ENCODE measurements at regions not wholly inside any gene's neighbourhood (a gene's known extent, or its start where the extent isn't known, plus 50 kb on each side); places are given as distances from the start of the nearest gene placed in this dataset.

DNA sequence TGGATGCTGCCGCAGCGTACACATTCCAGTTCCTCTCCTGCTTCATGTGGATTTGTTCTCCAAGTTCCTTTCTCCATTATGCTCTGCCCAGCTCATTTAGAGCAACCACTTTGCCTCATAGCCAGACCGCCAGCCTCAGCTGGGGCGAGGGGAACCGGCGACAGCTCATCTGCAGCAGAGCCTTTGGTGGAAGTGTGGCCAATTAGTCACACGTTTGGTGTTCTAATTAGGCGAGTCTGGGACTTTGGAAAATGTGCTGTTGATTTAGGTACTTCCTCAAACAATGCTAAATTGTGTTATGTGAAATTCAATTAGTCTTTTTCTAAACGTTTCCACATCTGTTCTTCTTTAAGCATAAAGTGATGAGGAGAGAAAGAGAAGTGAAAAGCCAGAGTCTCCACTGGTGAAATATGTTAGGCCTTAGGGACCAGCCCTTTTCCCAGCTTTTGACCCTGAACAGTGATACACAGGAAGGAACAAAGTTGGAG lies 217.9 kb downstream of the TBX18 start:
- Mint-ChIP-seq H3K4me1 (peaks cover 24% of the 10 kb centered on the region), H3K36me3 (no peaks in the 10 kb centered on the region), H3K4me3 (no peak overlapping the region), H3K27ac (no peak overlapping the region), H3K9me3 (peaks cover 30% of the 10 kb centered on the region), H3K27me3 (ENCODE audit: low read depth) (peaks cover 21% of the 10 kb centered on the region)
- DNase-seq (ENCODE audit: low spot score in 2 of 2, unreplicated experiment in 2 of 2) = no peak
- TF ChIP-seq, protein P1, sequence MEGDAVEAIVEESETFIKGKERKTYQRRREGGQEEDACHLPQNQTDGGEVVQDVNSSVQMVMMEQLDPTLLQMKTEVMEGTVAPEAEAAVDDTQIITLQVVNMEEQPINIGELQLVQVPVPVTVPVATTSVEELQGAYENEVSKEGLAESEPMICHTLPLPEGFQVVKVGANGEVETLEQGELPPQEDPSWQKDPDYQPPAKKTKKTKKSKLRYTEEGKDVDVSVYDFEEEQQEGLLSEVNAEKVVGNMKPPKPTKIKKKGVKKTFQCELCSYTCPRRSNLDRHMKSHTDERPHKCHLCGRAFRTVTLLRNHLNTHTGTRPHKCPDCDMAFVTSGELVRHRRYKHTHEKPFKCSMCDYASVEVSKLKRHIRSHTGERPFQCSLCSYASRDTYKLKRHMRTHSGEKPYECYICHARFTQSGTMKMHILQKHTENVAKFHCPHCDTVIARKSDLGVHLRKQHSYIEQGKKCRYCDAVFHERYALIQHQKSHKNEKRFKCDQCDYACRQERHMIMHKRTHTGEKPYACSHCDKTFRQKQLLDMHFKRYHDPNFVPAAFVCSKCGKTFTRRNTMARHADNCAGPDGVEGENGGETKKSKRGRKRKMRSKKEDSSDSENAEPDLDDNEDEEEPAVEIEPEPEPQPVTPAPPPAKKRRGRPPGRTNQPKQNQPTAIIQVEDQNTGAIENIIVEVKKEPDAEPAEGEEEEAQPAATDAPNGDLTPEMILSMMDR (IDR thresholded peaks at IDR 0.05; ENCODE audit: unreplicated experiment) = no peak

DNA sequence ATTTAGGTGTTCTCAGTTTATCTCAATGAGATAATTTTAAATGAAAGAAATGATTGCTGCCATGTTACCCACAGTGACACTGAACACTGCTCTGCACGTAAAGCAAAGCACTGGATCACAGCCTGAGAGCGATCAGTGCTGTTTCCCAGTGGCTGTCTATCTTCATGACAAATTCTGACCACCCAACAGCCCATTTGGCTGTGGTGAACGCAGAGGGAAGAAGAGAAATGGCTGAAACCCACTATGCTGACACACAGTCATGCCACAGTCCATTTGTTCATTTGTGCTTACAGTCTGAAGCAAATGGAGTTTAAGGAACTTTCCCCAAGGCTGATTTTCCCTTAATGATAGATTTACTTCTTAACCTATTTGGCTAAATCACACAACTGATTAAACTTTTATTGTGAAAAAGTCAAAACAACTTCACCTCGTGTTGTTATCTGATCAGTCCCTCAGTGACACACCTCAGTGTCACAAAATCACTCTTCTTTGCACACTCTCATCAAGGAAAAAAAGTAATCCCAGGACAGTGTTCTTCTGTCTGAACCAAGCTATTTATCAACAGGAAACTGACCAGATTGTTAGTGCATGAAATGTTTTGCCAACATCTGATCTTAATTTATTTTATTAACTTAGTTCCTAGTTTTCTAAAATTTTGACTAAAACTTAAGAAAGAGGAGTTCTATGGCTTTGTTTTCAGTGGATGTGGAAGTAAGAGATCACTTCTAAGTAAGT lies 225.1 kb downstream of the TBX18 start:
- no peak overlapping the region for H3K27ac Mint-ChIP-seq
- peaks cover 25% of the 10 kb centered on the region for H3K9me3 Mint-ChIP-seq
- peaks cover 58% of the 10 kb centered on the region for H3K27me3 Mint-ChIP-seq (ENCODE audit: low read depth)
- H3K36me3 Mint-ChIP-seq = no peaks in the 10 kb centered on the region
- TF ChIP-seq, protein P1 (IDR thresholded peaks at IDR 0.05; ENCODE audit: unreplicated experiment) = no peak
- DNase-seq (ENCODE audit: low spot score in 2 of 2, unreplicated experiment in 2 of 2) = no peak
- H3K4me1 Mint-ChIP-seq = peaks cover 17% of the 10 kb centered on the region
- no peak overlapping the region for H3K4me3 Mint-ChIP-seq

DNA sequence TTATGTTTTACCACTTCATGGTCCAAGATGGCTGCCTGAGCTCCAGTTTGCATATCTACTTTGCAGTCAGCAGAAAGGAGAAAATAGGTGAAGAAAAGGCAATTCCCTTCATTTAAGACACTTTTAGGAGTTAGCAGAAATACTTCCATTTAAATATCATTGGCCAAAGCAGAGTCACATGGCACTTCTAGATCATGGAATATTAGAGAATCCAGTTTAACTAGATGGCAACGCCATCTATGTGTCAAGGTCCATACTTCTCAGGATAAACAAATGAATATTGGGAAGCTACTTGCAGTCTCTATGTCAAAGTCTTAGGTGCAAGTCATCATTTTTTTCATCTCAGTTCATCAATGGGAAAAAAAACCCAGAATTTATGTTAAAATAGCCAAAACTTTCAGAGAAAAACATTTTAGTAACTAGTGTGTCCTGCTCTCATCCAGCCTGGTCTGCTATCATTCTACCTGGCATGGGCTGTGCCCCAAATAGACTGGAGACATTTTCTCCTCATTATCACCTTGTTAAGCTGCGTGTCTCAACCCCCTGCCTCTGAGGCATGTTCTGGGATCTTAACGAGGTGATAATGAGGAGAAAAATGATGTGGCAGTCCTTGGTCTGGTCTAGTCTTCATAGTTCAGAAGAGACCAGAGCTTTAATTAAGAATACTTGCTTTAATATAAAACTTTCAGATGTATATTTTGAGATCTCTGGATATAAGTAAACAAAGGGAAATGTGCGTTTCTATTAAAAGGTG lies 227.3 kb downstream of the TBX18 start:
- H3K4me3 Mint-ChIP-seq = no peak overlapping the region
- no peaks in the 10 kb centered on the region for H3K36me3 Mint-ChIP-seq
- peaks cover 17% of the 10 kb centered on the region for H3K4me1 Mint-ChIP-seq
- peaks cover 7% of the 10 kb centered on the region for H3K9me3 Mint-ChIP-seq
- H3K27me3 Mint-ChIP-seq (ENCODE audit: low read depth) = peaks cover 46% of the 10 kb centered on the region
- TF ChIP-seq, protein P1 (IDR thresholded peaks at IDR 0.05; ENCODE audit: unreplicated experiment) = no peak
- no peak for DNase-seq (ENCODE audit: low spot score in 2 of 2, unreplicated experiment in 2 of 2)
- H3K27ac Mint-ChIP-seq = no peak overlapping the region

DNA sequence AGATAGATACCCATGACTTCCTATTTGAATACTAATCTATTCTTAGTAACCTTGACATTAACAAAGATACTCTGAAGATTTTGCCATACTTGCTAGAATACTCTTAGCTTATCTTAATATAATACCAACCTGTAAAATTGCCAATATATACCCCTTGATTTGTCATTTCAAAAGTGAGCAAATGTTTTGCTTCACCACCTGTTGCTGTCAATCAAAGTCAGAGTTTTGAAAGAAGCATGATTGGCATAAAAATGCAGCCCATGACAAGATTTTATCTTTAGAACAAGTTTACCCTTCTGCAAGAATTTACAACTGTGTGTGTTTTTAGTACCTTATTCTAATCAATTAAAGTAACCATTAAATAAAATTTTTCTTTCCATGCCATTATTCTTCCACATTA lies 236.2 kb downstream of the TBX18 start:
- Mint-ChIP-seq H3K4me1 (peaks cover 17% of the 10 kb centered on the region), H3K27ac (no peak overlapping the region), H3K27me3 (ENCODE audit: low read depth) (peaks cover 56% of the 10 kb centered on the region), H3K9me3 (peaks cover 15% of the 10 kb centered on the region), H3K4me3 (no peak overlapping the region), H3K36me3 (no peaks in the 10 kb centered on the region)
- DNase-seq (ENCODE audit: low spot score in 2 of 2, unreplicated experiment in 2 of 2) = no peak
- TF ChIP-seq, protein P1 (IDR thresholded peaks at IDR 0.05; ENCODE audit: unreplicated experiment) = no peak

DNA sequence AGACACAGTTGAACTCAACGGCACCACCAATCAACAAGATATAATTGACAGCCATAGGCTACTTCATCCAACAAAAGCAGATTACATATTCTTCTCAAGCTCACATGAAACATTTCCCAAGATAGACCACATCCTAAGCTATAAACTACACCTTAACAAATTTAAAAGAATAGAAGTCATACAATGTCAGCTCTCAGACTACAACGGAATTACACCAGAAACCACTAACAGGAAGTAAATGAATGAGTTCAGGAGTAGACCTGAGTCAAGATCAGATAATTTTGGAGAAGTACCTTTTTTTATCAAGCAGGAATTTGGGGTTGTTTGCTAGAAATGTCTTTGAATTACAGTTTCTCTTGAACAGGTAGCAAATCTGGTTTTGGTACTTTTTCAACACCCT lies 237.8 kb downstream of the TBX18 start:
- Mint-ChIP-seq H3K27me3 (ENCODE audit: low read depth) (peaks cover 50% of the 10 kb centered on the region), H3K4me3 (no peak overlapping the region), H3K4me1 (peaks cover 29% of the 10 kb centered on the region), H3K36me3 (no peaks in the 10 kb centered on the region), H3K27ac (no peak overlapping the region), H3K9me3 (peaks cover 6% of the 10 kb centered on the region)
- TF ChIP-seq, protein P1 (IDR thresholded peaks at IDR 0.05; ENCODE audit: unreplicated experiment) = no peak
- DNase-seq (ENCODE audit: low spot score in 2 of 2, unreplicated experiment in 2 of 2) = no peak

Data from mesothelial cell of epicardium (in vitro differentiated cells).